GM12873 (cell line): ENCODE measurements at regions not wholly inside any gene's neighbourhood (a gene's known extent, or its start where the extent isn't known, plus 50 kb on each side); places are given as distances from the start of the nearest gene placed in this dataset.

Experiments
- TF ChIP-seq, protein P1 (sequence below): IDR thresholded peaks from 2 replicates; pipeline ENCODE4 v1.5.1; 2012; ENCODE audit warnings: low read depth, mild to moderate bottlenecking, moderate library complexity, low read length, control low read depth; ENCODE audit not compliant: insufficient read depth; ENCODE audit errors: missing control alignments

DNA sequence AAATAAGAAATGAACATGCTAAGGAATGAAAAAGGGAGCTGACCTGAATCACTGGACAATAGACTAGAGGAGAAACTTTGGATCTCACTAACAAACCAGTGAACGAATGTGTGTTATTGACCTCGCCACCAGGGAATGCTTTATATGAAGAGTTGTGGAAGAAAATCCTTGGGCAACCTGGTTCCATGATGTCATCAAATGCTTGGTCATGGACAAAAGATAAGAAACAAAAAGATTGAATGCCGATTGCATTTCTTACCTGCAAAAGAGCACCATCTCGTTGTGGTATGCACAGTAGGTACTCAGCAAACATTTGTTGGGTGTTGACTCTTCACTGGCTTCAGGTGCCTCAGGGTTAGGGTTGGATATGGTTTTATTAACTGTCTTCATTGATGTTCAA lies 165.2 kb upstream of the TSHZ2 start:
- TF ChIP-seq, protein P1, sequence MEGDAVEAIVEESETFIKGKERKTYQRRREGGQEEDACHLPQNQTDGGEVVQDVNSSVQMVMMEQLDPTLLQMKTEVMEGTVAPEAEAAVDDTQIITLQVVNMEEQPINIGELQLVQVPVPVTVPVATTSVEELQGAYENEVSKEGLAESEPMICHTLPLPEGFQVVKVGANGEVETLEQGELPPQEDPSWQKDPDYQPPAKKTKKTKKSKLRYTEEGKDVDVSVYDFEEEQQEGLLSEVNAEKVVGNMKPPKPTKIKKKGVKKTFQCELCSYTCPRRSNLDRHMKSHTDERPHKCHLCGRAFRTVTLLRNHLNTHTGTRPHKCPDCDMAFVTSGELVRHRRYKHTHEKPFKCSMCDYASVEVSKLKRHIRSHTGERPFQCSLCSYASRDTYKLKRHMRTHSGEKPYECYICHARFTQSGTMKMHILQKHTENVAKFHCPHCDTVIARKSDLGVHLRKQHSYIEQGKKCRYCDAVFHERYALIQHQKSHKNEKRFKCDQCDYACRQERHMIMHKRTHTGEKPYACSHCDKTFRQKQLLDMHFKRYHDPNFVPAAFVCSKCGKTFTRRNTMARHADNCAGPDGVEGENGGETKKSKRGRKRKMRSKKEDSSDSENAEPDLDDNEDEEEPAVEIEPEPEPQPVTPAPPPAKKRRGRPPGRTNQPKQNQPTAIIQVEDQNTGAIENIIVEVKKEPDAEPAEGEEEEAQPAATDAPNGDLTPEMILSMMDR = no peak

DNA sequence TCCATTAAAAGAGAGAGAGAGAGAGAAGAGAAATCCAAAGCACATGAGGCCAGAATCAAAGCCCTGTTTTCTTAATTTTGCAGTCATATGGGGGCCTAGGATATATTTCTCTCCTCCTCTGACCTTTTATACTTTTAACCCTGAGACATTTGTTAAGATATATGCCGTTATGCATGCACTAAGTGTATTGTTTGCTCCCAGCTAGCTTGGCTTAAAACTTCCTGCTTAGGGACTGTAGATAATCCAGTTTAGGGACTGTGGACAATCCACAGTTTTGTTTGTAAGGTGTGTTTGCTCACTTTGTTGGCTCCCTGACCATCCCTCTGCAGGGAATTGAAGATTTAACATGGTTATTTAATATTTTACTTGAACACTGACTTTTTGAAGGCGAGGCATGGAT lies 166.3 kb upstream of the TSHZ2 start:
- TF ChIP-seq, protein P1 = no peak

DNA sequence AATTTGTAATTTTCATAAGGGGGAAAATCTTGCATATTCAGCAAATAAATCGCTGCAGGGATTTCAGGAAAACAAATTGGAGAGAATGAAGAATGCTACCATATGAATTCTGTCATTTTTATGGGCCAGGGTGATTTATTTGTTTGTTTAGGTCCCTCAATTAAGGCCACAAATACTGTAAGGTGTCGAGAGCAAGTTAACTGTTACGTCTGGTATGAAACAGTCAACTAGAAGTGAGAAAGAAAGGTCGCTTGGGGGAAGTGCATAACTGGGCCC lies 166.9 kb upstream of the TSHZ2 start:
- TF ChIP-seq, protein P1 = no peak

DNA sequence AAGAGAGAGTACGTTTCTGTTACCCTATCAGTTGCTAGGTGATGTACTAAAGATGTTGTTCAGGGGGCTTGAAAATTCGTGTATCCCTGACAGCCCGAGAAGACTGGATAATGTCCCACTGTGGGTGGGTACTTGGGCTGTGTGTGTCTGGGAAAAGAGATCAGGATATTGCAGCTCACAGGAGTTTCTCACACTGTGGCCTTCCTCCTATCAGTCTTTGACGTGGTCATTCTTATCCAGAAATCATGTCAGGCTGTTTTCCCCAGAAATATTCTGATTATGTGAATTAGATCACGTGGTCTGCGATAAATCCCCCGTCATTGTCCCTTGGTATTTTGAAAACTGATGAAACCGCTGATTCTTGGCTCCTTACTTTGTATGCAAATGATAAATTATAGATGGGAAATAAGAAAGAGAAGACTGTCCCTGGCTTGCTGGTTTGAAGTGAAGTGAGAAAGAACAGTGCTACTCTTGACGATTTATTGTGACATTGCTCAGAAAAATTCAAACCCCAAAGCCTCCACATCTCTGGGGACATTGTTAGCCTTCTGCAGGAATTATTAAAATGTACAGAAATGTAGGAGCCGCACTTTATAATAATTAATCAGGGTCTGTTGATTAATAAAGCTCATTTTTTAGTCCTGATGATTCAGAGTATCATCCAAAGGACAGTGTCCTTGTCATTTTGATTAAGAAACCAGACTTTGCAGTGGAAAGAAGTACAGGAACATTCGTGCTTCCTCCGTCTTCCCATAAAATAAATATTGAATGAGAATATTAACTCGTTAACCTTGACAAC lies 167.5 kb upstream of the TSHZ2 start:
- TF ChIP-seq, protein P1 = no peak

DNA sequence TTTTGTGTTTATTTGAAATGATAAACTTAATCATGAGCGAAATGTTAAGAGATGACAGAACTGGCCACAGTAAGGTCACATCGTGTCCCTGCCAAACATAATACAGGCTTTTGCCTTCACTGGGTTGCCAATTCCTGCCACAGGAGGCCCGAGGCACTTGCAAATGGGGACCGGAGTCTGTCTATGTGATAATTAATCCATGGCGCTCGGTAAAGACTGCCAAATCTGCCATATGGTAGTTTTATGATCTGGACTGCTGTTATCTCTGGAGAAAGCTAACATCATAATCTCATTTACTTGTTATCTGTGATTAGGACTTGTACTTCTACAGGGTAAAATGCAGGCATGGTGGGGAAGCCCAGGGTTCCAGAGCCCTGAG lies 170.5 kb upstream of the TSHZ2 start:
- TF ChIP-seq, protein P1 = no peak

DNA sequence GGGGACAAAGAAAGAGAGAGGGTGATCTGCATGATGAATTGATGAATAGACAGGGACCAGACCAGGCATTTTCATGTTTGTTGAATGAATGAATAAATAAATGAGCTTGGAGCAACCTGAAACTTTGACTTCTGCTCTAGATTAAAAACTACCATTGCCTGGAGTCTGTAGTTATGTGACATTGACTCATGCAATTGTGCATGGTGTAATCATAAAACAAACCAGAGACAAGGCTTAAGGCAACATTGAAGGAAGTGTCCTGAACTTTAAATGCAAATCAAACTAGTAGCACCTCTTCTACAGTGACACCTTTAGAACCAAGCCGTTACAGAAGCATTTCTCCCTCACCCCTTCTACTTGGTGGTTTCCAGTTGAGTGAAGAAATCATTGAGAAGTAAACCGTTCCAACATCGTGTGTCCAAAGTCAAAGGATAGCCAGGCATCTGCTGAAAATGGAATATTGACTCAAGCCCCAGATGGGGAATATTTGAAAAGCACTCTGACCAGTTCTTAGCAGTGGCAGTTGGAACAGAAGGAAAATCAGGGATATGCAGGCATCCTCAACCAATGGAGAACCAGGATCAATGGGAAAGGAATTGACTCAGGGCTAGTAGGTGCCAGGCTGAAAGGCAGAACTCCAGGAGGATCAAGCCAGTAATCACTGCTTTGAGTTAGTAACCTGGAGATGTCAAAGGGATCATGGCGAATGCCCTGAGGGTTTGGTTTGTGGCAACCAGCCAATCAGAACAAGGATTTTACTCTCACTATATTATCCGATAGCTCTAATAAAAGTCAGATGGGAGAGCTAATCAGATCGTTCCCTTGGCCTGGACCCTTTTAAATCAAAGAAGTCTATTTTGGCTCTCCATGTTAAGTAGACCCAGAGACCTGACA lies 171.2 kb upstream of the TSHZ2 start:
- TF ChIP-seq, protein P1 = no peak

DNA sequence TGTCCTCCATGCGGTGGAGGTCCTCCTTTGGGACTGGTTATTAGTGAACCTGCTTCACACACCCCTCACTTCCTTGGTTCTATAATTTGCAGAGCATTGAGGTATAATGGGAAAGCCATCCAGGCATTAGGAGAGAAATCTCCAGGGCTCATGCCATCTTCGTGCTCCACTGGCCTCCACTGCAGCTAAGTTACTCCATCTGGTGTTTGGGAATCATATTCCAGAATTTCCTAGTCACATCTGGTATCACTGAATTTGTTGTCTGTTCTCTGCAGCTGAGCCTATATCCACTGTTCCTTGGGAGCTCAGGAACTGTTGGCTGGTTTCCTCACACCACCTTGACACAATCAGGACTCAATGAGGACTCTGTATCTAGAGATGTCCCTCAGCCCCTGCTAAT lies 173.0 kb upstream of the TSHZ2 start:
- TF ChIP-seq, protein P1 = no peak
